Endodermal cell (in vitro differentiated cells): ENCODE measurements at regions not wholly inside any gene's neighbourhood (a gene's known extent, or its start where the extent isn't known, plus 50 kb on each side); places are given as distances from the start of the nearest gene placed in this dataset.

Experiments
- DNase-seq: peaks from one replicate; pipeline ENCODE4 v3.0.0-alpha.2; 2017
- H3K27ac ChIP-seq: 2 replicates; pipeline ENCODE4 v1.5.1; 2013; ENCODE audit warnings: mild to moderate bottlenecking, low read depth, low read length, moderate library complexity
- H3K27me3 ChIP-seq: 2 replicates; pipeline ENCODE4 v1.6.1; 2013; ENCODE audit warnings: mild to moderate bottlenecking, low read length, moderate library complexity; ENCODE audit not compliant: insufficient read depth, control insufficient read depth, poor library complexity, severe bottlenecking
- H3K36me3 ChIP-seq: 2 replicates; pipeline ENCODE4 v1.7.0; 2013; ENCODE audit warnings: mild to moderate bottlenecking, low read length, moderate library complexity; ENCODE audit not compliant: control insufficient read depth, insufficient read depth
- H3K4me1 ChIP-seq: one replicate; pipeline ENCODE4 v1.7.0; 2013; ENCODE audit warnings: low read length; ENCODE audit not compliant: control insufficient read depth, insufficient read depth
- H3K4me3 ChIP-seq: 2 replicates; pipeline ENCODE4 v1.5.1; 2013; ENCODE audit warnings: mild to moderate bottlenecking, low read length, moderate library complexity
- H3K9ac ChIP-seq: 2 replicates; pipeline ENCODE4 v1.6.1; 2013; ENCODE audit warnings: mild to moderate bottlenecking, low read length, moderate library complexity; ENCODE audit not compliant: poor library complexity, severe bottlenecking; ENCODE audit errors: extremely low read depth
- H3K9me3 ChIP-seq: 2 replicates; pipeline ENCODE4 v1.6.1; 2013; ENCODE audit warnings: mild to moderate bottlenecking, low read length, moderate library complexity; ENCODE audit not compliant: control insufficient read depth
- H3K27ac Mint-ChIP-seq: 2 replicates; pipeline ENCODE4 v1.8.0; 2020; ENCODE audit warnings: mixed read lengths
- H3K27me3 Mint-ChIP-seq: 2 replicates; pipeline ENCODE4 v1.8.0; 2021; ENCODE audit warnings: mild to moderate bottlenecking, mixed read lengths; ENCODE audit not compliant: insufficient read depth
- H3K36me3 Mint-ChIP-seq: 2 replicates; pipeline ENCODE4 v1.8.0; 2020; ENCODE audit warnings: low read depth, mixed read lengths
- H3K4me1 Mint-ChIP-seq: 2 replicates; pipeline ENCODE4 v1.8.0; 2020; ENCODE audit warnings: mixed read lengths
- H3K4me3 Mint-ChIP-seq: 2 replicates; pipeline ENCODE4 v1.8.0; 2020; ENCODE audit warnings: mild to moderate bottlenecking, moderate library complexity, mixed read lengths
- H3K9me3 Mint-ChIP-seq: 2 replicates; pipeline ENCODE4 v1.8.0; 2020; ENCODE audit warnings: mild to moderate bottlenecking, mixed read lengths
- CTCF ChIP-seq: fragments of 200-600 bp; sonication (generic); conservative IDR thresholded peaks from 2 replicates; pipeline ENCODE4 v1.5.0; 2021; ENCODE audit warnings: antibody characterized with exemption, mild to moderate bottlenecking
- WGBS, 2 experiments: methylation state at CpG; one replicate each; pipeline versions ENCODE4 v1.1.5 to v1.1.7; 2013; ENCODE audit warnings: missing lambda C conversion rate in 2 of 2, mixed read lengths in 1 of 2; ENCODE audit not compliant: insufficient coverage in 1 of 2, insufficient read length in 1 of 2; 5-methylcytosine and 5-hydroxymethylcytosine counted together

GRCh38 chr20:52724541-52724940 lies 247.6 kb upstream of the TSHZ2 start:
- no peaks in the 10 kb centered on the region for H3K36me3 Mint-ChIP-seq
- no peak overlapping the region for H3K4me3 Mint-ChIP-seq
- no peak for DNase-seq
- no peaks in the 10 kb centered on the region for H3K9me3 ChIP-seq
- H3K27me3 ChIP-seq = no peaks in the 10 kb centered on the region
- no peaks in the 10 kb centered on the region for H3K4me1 Mint-ChIP-seq
- no peak overlapping the region for H3K27ac Mint-ChIP-seq
- H3K4me3 ChIP-seq = no peak overlapping the region
- TF ChIP-seq CTCF = no peak
- H3K9ac ChIP-seq = no peak overlapping the region
- H3K27ac ChIP-seq = no peak overlapping the region
- 92 to 98% methylated on average over 6 to 8 of the region's 8 CpGs for WGBS, 2 experiments
- H3K27me3 Mint-ChIP-seq = no peaks in the 10 kb centered on the region
- H3K9me3 Mint-ChIP-seq = peaks cover 8% of the 10 kb centered on the region
- H3K36me3 ChIP-seq = no peaks in the 10 kb centered on the region
- no peaks in the 10 kb centered on the region for H3K4me1 ChIP-seq

GRCh38 chr20:52722926-52723688 lies 249.1 kb upstream of the TSHZ2 start:
- Mint-ChIP-seq H3K36me3 (no peaks in the 10 kb centered on the region), H3K27ac (no peak overlapping the region), H3K27me3 (no peaks in the 10 kb centered on the region), H3K9me3 (peaks cover 4% of the 10 kb centered on the region), H3K4me3 (no peak overlapping the region), H3K4me1 (no peaks in the 10 kb centered on the region)
- no peak overlapping the region for H3K9ac ChIP-seq
- DNase-seq = no peak
- H3K27ac ChIP-seq = no peak overlapping the region
- TF ChIP-seq CTCF = no peak
- H3K9me3 ChIP-seq = no peaks in the 10 kb centered on the region
- H3K4me1 ChIP-seq = no peaks in the 10 kb centered on the region
- H3K36me3 ChIP-seq = no peaks in the 10 kb centered on the region
- WGBS, 2 experiments = 83% methylated on average over 3 of the region's 4 CpGs; no CpG with 5 or more reads in 1 of the 2 experiments
- H3K27me3 ChIP-seq = no peaks in the 10 kb centered on the region
- no peak overlapping the region for H3K4me3 ChIP-seq

- Mint-ChIP-seq H3K27ac (no peak overlapping the region), H3K4me1 (no peaks in the 10 kb centered on the region)
- WGBS, 2 experiments = 97 to 100% methylated on average over 1 of the region's 1 CpG
Observed at GRCh38 chr20:52708137-52708536, 264.0 kb upstream of the TSHZ2 start.

More at GRCh38 chr20:52708137-52708536, 264.0 kb upstream of the TSHZ2 start:
- H3K9me3 Mint-ChIP-seq = no peaks in the 10 kb centered on the region
- H3K4me1 ChIP-seq = no peaks in the 10 kb centered on the region
- no peak overlapping the region for H3K9ac ChIP-seq
- no peaks in the 10 kb centered on the region for H3K27me3 ChIP-seq
- H3K4me3 ChIP-seq = no peak overlapping the region
- no peaks in the 10 kb centered on the region for H3K36me3 Mint-ChIP-seq
- H3K4me3 Mint-ChIP-seq = no peak overlapping the region
- DNase-seq = no peak
- H3K27ac ChIP-seq = no peak overlapping the region
- TF ChIP-seq CTCF = no peak
- no peaks in the 10 kb centered on the region for H3K27me3 Mint-ChIP-seq
- H3K9me3 ChIP-seq = no peaks in the 10 kb centered on the region
- no peaks in the 10 kb centered on the region for H3K36me3 ChIP-seq
